ENCODE measurements at regions not wholly inside any gene's neighbourhood (a gene's known extent, or its start where the extent isn't known, plus 50 kb on each side); places are given as distances from the start of the nearest gene placed in this dataset.

- BruUV-seq (replicated peaks) = no TSS peak
- no peaks in the 10 kb centered on the region for H3K27me3 ChIP-seq (replicated peaks; ENCODE audit: insufficient read depth, low read depth, low read length, poor library complexity)
- intact Hi-C loops (cut with micrococcal nuclease; ENCODE audit: unreplicated experiment) = no loop called here
- H3K36me3 ChIP-seq (ENCODE audit: insufficient read depth, low read length, poor library complexity, severe bottlenecking) = no peaks in the 10 kb centered on the region
- H3K27ac ChIP-seq (ENCODE audit: low read depth, low read length, poor library complexity, severe bottlenecking) = no peak overlapping the region
- no peak for DNase-seq (ENCODE audit: low spot score)
- H3K4me3 ChIP-seq (ENCODE audit: low read depth, low read length, poor library complexity, severe bottlenecking) = no peak overlapping the region
- CTCF ChIA-PET = no interaction called here
- POLR2A ChIA-PET (ENCODE audit: low non-redundant PET) = no interaction called here
- no peaks in the 10 kb centered on the region for H3K9me3 ChIP-seq (ENCODE audit: low read depth, low read length, poor library complexity, severe bottlenecking)
- H3K4me1 ChIP-seq (ENCODE audit: insufficient read depth, low read length, poor library complexity, severe bottlenecking) = no peaks in the 10 kb centered on the region
- TF ChIP-seq, protein P1, sequence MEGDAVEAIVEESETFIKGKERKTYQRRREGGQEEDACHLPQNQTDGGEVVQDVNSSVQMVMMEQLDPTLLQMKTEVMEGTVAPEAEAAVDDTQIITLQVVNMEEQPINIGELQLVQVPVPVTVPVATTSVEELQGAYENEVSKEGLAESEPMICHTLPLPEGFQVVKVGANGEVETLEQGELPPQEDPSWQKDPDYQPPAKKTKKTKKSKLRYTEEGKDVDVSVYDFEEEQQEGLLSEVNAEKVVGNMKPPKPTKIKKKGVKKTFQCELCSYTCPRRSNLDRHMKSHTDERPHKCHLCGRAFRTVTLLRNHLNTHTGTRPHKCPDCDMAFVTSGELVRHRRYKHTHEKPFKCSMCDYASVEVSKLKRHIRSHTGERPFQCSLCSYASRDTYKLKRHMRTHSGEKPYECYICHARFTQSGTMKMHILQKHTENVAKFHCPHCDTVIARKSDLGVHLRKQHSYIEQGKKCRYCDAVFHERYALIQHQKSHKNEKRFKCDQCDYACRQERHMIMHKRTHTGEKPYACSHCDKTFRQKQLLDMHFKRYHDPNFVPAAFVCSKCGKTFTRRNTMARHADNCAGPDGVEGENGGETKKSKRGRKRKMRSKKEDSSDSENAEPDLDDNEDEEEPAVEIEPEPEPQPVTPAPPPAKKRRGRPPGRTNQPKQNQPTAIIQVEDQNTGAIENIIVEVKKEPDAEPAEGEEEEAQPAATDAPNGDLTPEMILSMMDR (conservative IDR thresholded peaks at IDR 0.05; ENCODE audit: low read depth, low read length) = no peak
- no peak for TF ChIP-seq EZH2 (IDR thresholded peaks at IDR 0.05; ENCODE audit: borderline replicate concordance, low read depth, low read length, poor library complexity, severe bottlenecking)
Observed at GRCh38 chr20:40770564-40771307, 81.7 kb upstream of the MAFB start.

DNA sequence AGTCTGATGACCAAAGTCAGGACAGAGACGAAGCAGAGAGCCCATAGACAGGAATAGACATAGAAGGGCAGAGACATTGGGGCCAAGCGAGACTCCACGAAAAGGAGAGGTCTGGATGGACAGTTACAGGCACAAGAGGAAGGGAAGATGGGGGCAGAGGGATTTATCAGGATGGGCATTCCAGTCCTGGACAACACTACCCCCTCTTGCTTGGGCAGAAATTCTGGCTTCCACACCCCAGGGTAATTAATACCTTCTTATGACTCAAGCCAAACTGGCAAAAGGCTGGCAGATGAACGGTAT lies 82.2 kb upstream of the MAFB start:
- Histone ChIP-seq H3K4me1 (ENCODE audit: insufficient read depth, low read length, poor library complexity, severe bottlenecking) (no peaks in the 10 kb centered on the region), H3K4me3 (ENCODE audit: low read depth, low read length, poor library complexity, severe bottlenecking) (no peak overlapping the region), H3K36me3 (ENCODE audit: insufficient read depth, low read length, poor library complexity, severe bottlenecking) (no peaks in the 10 kb centered on the region), H3K9me3 (ENCODE audit: low read depth, low read length, poor library complexity, severe bottlenecking) (no peaks in the 10 kb centered on the region), H3K27me3 (replicated peaks; ENCODE audit: insufficient read depth, low read depth, low read length, poor library complexity) (no peaks in the 10 kb centered on the region), H3K27ac (ENCODE audit: low read depth, low read length, poor library complexity, severe bottlenecking) (no peak overlapping the region)
- TF ChIP-seq, protein P1 (conservative IDR thresholded peaks at IDR 0.05; ENCODE audit: low read depth, low read length) = no peak
- TF ChIP-seq EZH2 (IDR thresholded peaks at IDR 0.05; ENCODE audit: borderline replicate concordance, low read depth, low read length, poor library complexity, severe bottlenecking) = no peak
- CTCF ChIA-PET = no interaction called here
- intact Hi-C loops (cut with micrococcal nuclease; ENCODE audit: unreplicated experiment) = no loop called here
- no TSS peak for BruUV-seq (replicated peaks)
- POLR2A ChIA-PET (ENCODE audit: low non-redundant PET) = no interaction called here
- DNase-seq (ENCODE audit: low spot score) = no peak

- no peak overlapping the region for H3K4me3 ChIP-seq (ENCODE audit: low read depth, low read length, poor library complexity, severe bottlenecking)
- no peaks in the 10 kb centered on the region for H3K9me3 ChIP-seq (ENCODE audit: low read depth, low read length, poor library complexity, severe bottlenecking)
- BruUV-seq (replicated peaks) = no TSS peak
- ChIA-PET CTCF (no interaction called here), POLR2A (ENCODE audit: low non-redundant PET) (no interaction called here)
- intact Hi-C loops (cut with micrococcal nuclease; ENCODE audit: unreplicated experiment) = no loop called here
- no peak for DNase-seq (ENCODE audit: low spot score)
- H3K36me3 ChIP-seq (ENCODE audit: insufficient read depth, low read length, poor library complexity, severe bottlenecking) = no peaks in the 10 kb centered on the region
- no peak overlapping the region for H3K27ac ChIP-seq (ENCODE audit: low read depth, low read length, poor library complexity, severe bottlenecking)
- H3K4me1 ChIP-seq (ENCODE audit: insufficient read depth, low read length, poor library complexity, severe bottlenecking) = no peaks in the 10 kb centered on the region
- H3K27me3 ChIP-seq (replicated peaks; ENCODE audit: insufficient read depth, low read depth, low read length, poor library complexity) = no peaks in the 10 kb centered on the region
- TF ChIP-seq, protein P1 (conservative IDR thresholded peaks at IDR 0.05; ENCODE audit: low read depth, low read length) = no peak
- no peak for TF ChIP-seq EZH2 (IDR thresholded peaks at IDR 0.05; ENCODE audit: borderline replicate concordance, low read depth, low read length, poor library complexity, severe bottlenecking)
Observed at GRCh38 chr20:40771848-40772511, 82.9 kb upstream of the MAFB start.

Data from A673 (cell line).